K562 (cell line): ENCODE measurements at regions not wholly inside any gene's neighbourhood (a gene's known extent, or its start where the extent isn't known, plus 50 kb on each side); places are given as distances from the start of the nearest gene placed in this dataset.

ENCODE experiments used
- ATAC-seq: fragments of 200-7000 bp; cut with Tn5 transposase; 3 replicates; pipeline ENCODE4 v1.9.1; 2020; ENCODE audit warnings: moderate library complexity
- BruUV-seq: library from RNA; stranded (reverse); fragments of 400-500 nt; replicated peaks from 2 replicates; lab custom pipeline; 2021; lab: Mats Ljungman, UMichigan
- CTCF ChIA-PET: fragments of 300-600 bp; formaldehyde crosslinking; extraction: SDS; loops from one replicate; lab custom pipeline; 2021; ENCODE audit warnings: low intra/inter-chr PET ratio; lab: Yijun Ruan, JAX
- POLR2A ChIA-PET: fragments of 300-600, 350-650 bp; sonication (Branson Sonifier 250); formaldehyde crosslinking; extraction: SDS; loops from one replicate; lab custom pipeline; 2021; ENCODE audit warnings: antibody characterized with exemption, inconsistent platforms; lab: Yijun Ruan, JAX
- DNase-seq, 4 experiments: peaks; one replicate each; pipeline versions ENCODE4 v3.0.0 to v3.0.0-alpha.2; 2011 to 2018; ENCODE audit warnings: low spot score in 3 of 4, mixed read lengths in 3 of 4; ENCODE audit errors: extremely low read depth in 1 of 4
- FAIRE-seq: peaks from 2 replicates; lab custom pipeline; 2011; peaks lifted over from hg19 to GRCh38; lab: Jason Lieb, UNC
- H2AFZ ChIP-seq: 2 replicates; pipeline ENCODE4 v1.6.0; 2011; ENCODE audit warnings: low read depth, low read length, control low read depth, inconsistent platforms
- H3K27ac ChIP-seq: fragments of 200-600 bp; 3 replicates; pipeline ENCODE4 v1.8.0; 2011; ENCODE audit warnings: low read depth, mild to moderate bottlenecking, control low read depth, inconsistent platforms, low read length, moderate library complexity, mixed read lengths; ENCODE audit errors: extremely low read depth
- H3K27me3 ChIP-seq, 2 experiments: fragments of 300-600 bp in 1 of 2; 2 replicates in 1 of 2; 3 replicates in 1 of 2; pipeline versions ENCODE4 v1.6.0 to v1.8.0; 2011; ENCODE audit warnings: inconsistent platforms in 2 of 2, low read length in 2 of 2, mild to moderate bottlenecking in 1 of 2, mixed read lengths in 1 of 2, moderate library complexity in 1 of 2; ENCODE audit not compliant: control insufficient read depth in 2 of 2, insufficient read depth in 2 of 2
- H3K36me3 ChIP-seq: fragments of 300-600 bp; 3 replicates; pipeline ENCODE4 v1.8.0; 2011; ENCODE audit warnings: mild to moderate bottlenecking, low read length, inconsistent platforms; ENCODE audit not compliant: control insufficient read depth, insufficient read depth
- H3K4me1 ChIP-seq, 2 experiments: fragments of 200-600 bp in 1 of 2; replicated peaks in 1 of 2; 2 replicates in 1 of 2; 3 replicates in 1 of 2; pipeline versions ENCODE4 v1.5.1 to v1.8.0; 2011; ENCODE audit warnings: inconsistent platforms in 2 of 2, low read length in 2 of 2, mild to moderate bottlenecking in 1 of 2, mixed read lengths in 1 of 2, moderate library complexity in 1 of 2; ENCODE audit not compliant: control insufficient read depth in 2 of 2, insufficient read depth in 2 of 2
- H3K4me2 ChIP-seq: 2 replicates; pipeline ENCODE4 v1.6.1; 2011; ENCODE audit warnings: low read length, control low read depth, inconsistent platforms, mixed read lengths; ENCODE audit not compliant: insufficient read depth
- H3K4me3 ChIP-seq: fragments of 200-600 bp; sonication (generic), shearing (Covaris generic); 2 replicates; pipeline ENCODE4 v1.5.1; 2016; ENCODE audit warnings: control low read depth, inconsistent platforms
- H3K79me2 ChIP-seq: fragments of 200-600 bp; 3 replicates; pipeline ENCODE4 v1.8.0; 2011; ENCODE audit warnings: low read length, inconsistent platforms; ENCODE audit not compliant: control insufficient read depth, insufficient read depth
- H3K9ac ChIP-seq, 2 experiments: 2 replicates each; pipeline versions ENCODE4 v1.6.0 to v1.6.1; 2011; ENCODE audit warnings: low read depth in 2 of 2, low read length in 2 of 2, control low read depth in 1 of 2, inconsistent platforms in 1 of 2, mild to moderate bottlenecking in 1 of 2, mixed read lengths in 1 of 2; ENCODE audit not compliant: insufficient read depth in 1 of 2
- H3K9me1 ChIP-seq: one replicate; pipeline ENCODE4 v1.6.0; 2011; ENCODE audit warnings: inconsistent platforms, mild to moderate bottlenecking, low read length, moderate library complexity; ENCODE audit not compliant: control insufficient read depth, insufficient read depth
- H3K9me3 ChIP-seq: replicated peaks from 2 replicates; pipeline ENCODE4 v1.5.1; 2011; ENCODE audit warnings: low read depth, low read length, inconsistent platforms; ENCODE audit not compliant: control insufficient read depth, insufficient read depth
- H4K20me1 ChIP-seq: replicated peaks from 2 replicates; pipeline ENCODE4 v1.6.1; 2011; ENCODE audit warnings: low read length, inconsistent platforms, mixed read lengths; ENCODE audit not compliant: control insufficient read depth, insufficient read depth
- MYC ChIP-seq, 2 experiments: fragments of 250-450 bp in 1 of 2; sonication (Bioruptor Pico) in 1 of 2; IDR thresholded peaks; 2 replicates each; pipeline versions ENCODE4 v1.5.1 to v1.6.1; 2012 to 2021; ENCODE audit warnings: low read depth in 2 of 2, borderline replicate concordance in 1 of 2, improper control_type of control experiment in 1 of 2, low read length in 1 of 2, mild to moderate bottlenecking in 1 of 2, moderate library complexity in 1 of 2
- SRSF1 ChIP-seq: fragments of 200-400 bp; formaldehyde crosslinking; IDR thresholded peaks from 2 replicates; pipeline ENCODE4 v1.6.1; 2017; ENCODE audit warnings: mild to moderate bottlenecking, low read depth, low read length, moderate library complexity
- ZNF778 ChIP-seq: fragments of 450-650 bp; formaldehyde crosslinking; IDR thresholded peaks from 2 replicates; pipeline ENCODE4 v1.4.0; 2020; ENCODE audit warnings: mild to moderate bottlenecking, moderate library complexity
- WGBS: fragments of 100-300 bp; shearing (Covaris generic); methylation state at CpG from one replicate; pipeline ENCODE4 v1.1.6; 2016; ENCODE audit warnings: low coverage, mixed read lengths; ENCODE audit not compliant: insufficient coverage; ENCODE audit errors: missing lambda C conversion rate; 5-methylcytosine and 5-hydroxymethylcytosine counted together
- in situ Hi-C: fragments of 300-500 bp; cut with MboI; formaldehyde crosslinking; loops from 4 replicates; pipeline ENCODE4 v1.15.0; 2018; ENCODE audit warnings: inconsistent platforms, mixed read lengths
- intact Hi-C: fragments of 100-400 bp; cut with micrococcal nuclease; formaldehyde crosslinking; loops from 2 replicates; pipeline ENCODE4 v1.14.2; 2022
- TF ChIP-seq, protein P1 (sequence below): fragments of 200-400 bp; formaldehyde crosslinking; IDR thresholded peaks from 2 replicates; pipeline ENCODE4 v1.6.1; 2017; ENCODE audit warnings: mild to moderate bottlenecking, low read depth, low read length, moderate library complexity
- TF ChIP-seq, protein P2 (sequence below), 2 experiments: fragments of 450-650 bp in 1 of 2; sonication (generic) in 1 of 2; formaldehyde crosslinking in 1 of 2; IDR thresholded peaks in 1 of 2; conservative IDR thresholded peaks in 1 of 2; 2 replicates each; pipeline versions ENCODE4 v1.6.1 to v1.8.1; 2016 to 2023; ENCODE audit warnings: mild to moderate bottlenecking in 2 of 2, moderate library complexity in 2 of 2, inconsistent platforms in 1 of 2, missing genetic modification reagents in 1 of 2
- TF ChIP-seq, protein P3 (sequence below): fragments of 250-450 bp; sonication (Bioruptor Pico); IDR thresholded peaks from 2 replicates; pipeline ENCODE4 v1.4.0; 2020; ENCODE audit warnings: mild to moderate bottlenecking, moderate library complexity

DNA sequence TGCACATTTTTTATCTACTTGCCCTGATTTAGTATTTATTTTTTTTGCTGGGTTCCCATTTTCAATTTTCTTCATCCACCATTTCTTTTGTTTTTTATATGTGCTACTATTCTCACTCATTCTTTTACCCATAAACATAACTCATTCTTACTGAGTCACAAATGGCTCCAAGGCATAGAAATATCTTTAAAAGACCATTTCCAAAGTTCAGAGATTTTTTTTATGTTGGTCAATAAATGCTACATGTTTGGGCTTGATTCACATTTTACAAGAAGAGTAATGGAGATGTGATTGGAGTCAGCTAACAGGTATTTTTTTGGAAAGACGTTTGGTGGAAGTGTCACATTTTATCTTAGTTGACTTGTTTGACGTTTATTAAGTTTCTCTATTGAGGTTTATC lies 1303.2 kb upstream of the LRRTM3 start:
- 0% methylated on average over 2 of the region's 2 CpGs for WGBS
- Histone ChIP-seq H2AFZ (no peak overlapping the region), H3K9me3 (no peaks in the 10 kb centered on the region), H3K27me3 (no peaks in the 10 kb centered on the region), H3K4me3 (no peak overlapping the region), H3K79me2 (no peaks in the 10 kb centered on the region), H3K9me1 (no peaks in the 10 kb centered on the region), H3K36me3 (no peaks in the 10 kb centered on the region), H4K20me1 (no peaks in the 10 kb centered on the region), H3K27ac (no peak overlapping the region), H3K4me2 (no peak overlapping the region), H3K9ac (no peak overlapping the region), H3K4me1 (no peaks in the 10 kb centered on the region)
- in situ Hi-C loops (no loop called here), intact Hi-C loops (no loop called here)
- no peak for TF ChIP-seq SRSF1
- no peak for TF ChIP-seq MYC (IDR thresholded peaks at IDR 0.05; ENCODE audit: low read depth, low read length)
- TF ChIP-seq MYC (CRISPR knock-in tag; IDR thresholded peaks at IDR 0.05; ENCODE audit: borderline replicate concordance, low read depth) = no peak
- no peak for TF ChIP-seq ZNF778 (CRISPR knock-in tag)
- no TSS peak for BruUV-seq
- ChIA-PET CTCF (no interaction called here), POLR2A (no interaction called here)
- FAIRE-seq (no peak), DNase-seq (no peak), ATAC-seq (no peak)

DNA sequence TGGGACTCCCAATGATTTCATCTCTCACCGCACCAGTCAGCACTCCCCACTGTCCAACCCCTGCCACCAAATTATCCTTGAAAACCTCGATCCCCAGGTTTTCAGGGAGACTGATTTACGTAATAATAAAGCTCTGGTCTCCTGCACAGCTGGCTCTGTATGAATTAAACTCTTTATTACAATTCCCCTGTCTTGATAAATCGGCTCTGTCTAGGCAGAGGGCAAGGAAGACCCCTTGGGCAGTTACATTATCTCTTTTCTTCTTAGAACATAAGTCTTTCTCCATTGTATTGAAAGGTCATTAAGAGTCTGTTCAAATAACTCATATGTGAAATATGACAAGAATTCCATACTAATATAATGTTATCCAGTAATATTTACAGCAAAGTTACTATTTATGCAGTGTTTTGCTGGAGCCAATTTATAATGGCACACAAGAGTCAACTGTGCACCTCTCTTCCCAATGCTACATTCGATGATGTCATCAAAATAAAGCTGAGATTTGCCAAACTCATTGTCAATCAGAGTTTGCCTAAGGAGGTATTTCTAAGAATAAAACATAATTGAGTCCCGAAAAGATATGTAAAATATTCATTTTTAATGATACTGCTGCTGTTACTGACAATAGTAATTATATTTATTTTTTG lies 1297.2 kb upstream of the LRRTM3 start:
- H3K36me3 ChIP-seq = no peaks in the 10 kb centered on the region
- H3K9ac ChIP-seq = no peak overlapping the region
- TF ChIP-seq, protein P1, sequence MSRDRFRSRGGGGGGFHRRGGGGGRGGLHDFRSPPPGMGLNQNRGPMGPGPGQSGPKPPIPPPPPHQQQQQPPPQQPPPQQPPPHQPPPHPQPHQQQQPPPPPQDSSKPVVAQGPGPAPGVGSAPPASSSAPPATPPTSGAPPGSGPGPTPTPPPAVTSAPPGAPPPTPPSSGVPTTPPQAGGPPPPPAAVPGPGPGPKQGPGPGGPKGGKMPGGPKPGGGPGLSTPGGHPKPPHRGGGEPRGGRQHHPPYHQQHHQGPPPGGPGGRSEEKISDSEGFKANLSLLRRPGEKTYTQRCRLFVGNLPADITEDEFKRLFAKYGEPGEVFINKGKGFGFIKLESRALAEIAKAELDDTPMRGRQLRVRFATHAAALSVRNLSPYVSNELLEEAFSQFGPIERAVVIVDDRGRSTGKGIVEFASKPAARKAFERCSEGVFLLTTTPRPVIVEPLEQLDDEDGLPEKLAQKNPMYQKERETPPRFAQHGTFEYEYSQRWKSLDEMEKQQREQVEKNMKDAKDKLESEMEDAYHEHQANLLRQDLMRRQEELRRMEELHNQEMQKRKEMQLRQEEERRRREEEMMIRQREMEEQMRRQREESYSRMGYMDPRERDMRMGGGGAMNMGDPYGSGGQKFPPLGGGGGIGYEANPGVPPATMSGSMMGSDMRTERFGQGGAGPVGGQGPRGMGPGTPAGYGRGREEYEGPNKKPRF = no peak
- TF ChIP-seq, protein P2, sequence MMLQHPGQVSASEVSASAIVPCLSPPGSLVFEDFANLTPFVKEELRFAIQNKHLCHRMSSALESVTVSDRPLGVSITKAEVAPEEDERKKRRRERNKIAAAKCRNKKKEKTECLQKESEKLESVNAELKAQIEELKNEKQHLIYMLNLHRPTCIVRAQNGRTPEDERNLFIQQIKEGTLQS (IDR thresholded peaks at IDR 0.05) = peak; percentile 7; the same call in 1 of the 2 replicates
- TF ChIP-seq, protein P2 (CRISPR knock-in tag; conservative IDR thresholded peaks at IDR 0.05) = no peak
- TF ChIP-seq, protein P3, sequence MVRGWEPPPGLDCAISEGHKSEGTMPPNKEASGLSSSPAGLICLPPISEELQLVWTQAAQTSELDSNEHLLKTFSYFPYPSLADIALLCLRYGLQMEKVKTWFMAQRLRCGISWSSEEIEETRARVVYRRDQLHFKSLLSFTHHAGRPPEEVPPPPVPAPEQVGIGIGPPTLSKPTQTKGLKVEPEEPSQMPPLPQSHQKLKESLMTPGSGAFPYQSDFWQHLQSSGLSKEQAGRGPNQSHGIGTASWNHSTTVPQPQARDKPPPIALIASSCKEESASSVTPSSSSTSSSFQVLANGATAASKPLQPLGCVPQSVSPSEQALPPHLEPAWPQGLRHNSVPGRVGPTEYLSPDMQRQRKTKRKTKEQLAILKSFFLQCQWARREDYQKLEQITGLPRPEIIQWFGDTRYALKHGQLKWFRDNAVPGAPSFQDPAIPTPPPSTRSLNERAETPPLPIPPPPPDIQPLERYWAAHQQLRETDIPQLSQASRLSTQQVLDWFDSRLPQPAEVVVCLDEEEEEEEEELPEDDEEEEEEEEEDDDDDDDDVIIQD (CRISPR knock-in tag) = no peak
- TF ChIP-seq, all 486 proteins: peak for 1
- CTCF ChIA-PET = no interaction called here
- H3K79me2 ChIP-seq = no peaks in the 10 kb centered on the region
- no peaks in the 10 kb centered on the region for H4K20me1 ChIP-seq
- intact Hi-C loops = no loop called here
- H3K4me3 ChIP-seq = no peak overlapping the region
- no TSS peak for BruUV-seq
- no peaks in the 10 kb centered on the region for H3K9me1 ChIP-seq
- DNase-seq (no peak), FAIRE-seq (no peak), ATAC-seq (no peak)
- H3K27ac ChIP-seq = no peak overlapping the region
- H3K9me3 ChIP-seq = no peaks in the 10 kb centered on the region
- 2% methylated on average over 6 of the region's 6 CpGs for WGBS
- H2AFZ ChIP-seq = no peak overlapping the region
- POLR2A ChIA-PET = no interaction called here
- in situ Hi-C loops = no loop called here
- no peak overlapping the region for H3K4me2 ChIP-seq
- no peaks in the 10 kb centered on the region for H3K27me3 ChIP-seq
- H3K4me1 ChIP-seq = no peaks in the 10 kb centered on the region
